ENCODE measurements at regions not wholly inside any gene's neighbourhood (a gene's known extent, or its start where the extent isn't known, plus 50 kb on each side); places are given as distances from the start of the nearest gene placed in this dataset.
A peak's percentile ranks its signal among the peaks of the same experiment; 100 is the strongest.

DNA sequence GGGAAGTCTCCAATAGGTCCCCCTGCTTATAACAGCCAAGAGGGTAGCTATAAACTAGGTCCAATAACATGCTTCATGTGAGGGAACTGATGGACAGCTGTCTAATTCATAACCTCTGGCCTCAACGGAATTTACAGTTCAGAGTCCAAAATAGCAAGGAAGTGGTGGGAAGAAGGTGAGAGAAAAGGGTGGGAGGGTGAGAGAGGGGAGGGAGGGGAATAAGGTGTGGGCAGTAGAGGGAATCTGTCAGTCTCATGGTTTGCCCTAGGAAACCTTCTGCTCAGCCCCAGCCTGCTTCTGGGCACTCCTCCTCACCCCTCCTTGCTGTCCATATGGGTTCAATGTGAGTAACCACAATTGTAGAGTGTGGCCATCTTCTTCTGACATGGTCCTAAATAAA is 133.4 kb upstream of the ADO start:
- H3K27me3 ChIP-seq (replicated peaks in 1 of 4; ENCODE audit: control extremely low read depth in 1 of 4, control insufficient read depth in 3 of 4, insufficient read depth in 4 of 4, low read length in 3 of 4), result no peaks in the 10 kb centered on the region
- TF ChIP-seq, protein P1, sequence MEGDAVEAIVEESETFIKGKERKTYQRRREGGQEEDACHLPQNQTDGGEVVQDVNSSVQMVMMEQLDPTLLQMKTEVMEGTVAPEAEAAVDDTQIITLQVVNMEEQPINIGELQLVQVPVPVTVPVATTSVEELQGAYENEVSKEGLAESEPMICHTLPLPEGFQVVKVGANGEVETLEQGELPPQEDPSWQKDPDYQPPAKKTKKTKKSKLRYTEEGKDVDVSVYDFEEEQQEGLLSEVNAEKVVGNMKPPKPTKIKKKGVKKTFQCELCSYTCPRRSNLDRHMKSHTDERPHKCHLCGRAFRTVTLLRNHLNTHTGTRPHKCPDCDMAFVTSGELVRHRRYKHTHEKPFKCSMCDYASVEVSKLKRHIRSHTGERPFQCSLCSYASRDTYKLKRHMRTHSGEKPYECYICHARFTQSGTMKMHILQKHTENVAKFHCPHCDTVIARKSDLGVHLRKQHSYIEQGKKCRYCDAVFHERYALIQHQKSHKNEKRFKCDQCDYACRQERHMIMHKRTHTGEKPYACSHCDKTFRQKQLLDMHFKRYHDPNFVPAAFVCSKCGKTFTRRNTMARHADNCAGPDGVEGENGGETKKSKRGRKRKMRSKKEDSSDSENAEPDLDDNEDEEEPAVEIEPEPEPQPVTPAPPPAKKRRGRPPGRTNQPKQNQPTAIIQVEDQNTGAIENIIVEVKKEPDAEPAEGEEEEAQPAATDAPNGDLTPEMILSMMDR (IDR thresholded peaks at IDR 0.05), result no peak
- no peak for TF ChIP-seq EZH2 (IDR thresholded peaks at IDR 0.05; ENCODE audit: borderline replicate concordance, insufficient read depth, low read depth, low read length, poor library complexity, severe bottlenecking)
- intact Hi-C loops (cut with micrococcal nuclease), result no loop called here
- CTCF ChIA-PET, result no interaction called here
- no peak overlapping the region for H3K27ac ChIP-seq (ENCODE audit: low read length in 2 of 2)
- peaks cover 6% of the 10 kb centered on the region for H3K4me1 Mint-ChIP-seq
- no peaks in the 10 kb centered on the region for H3K27me3 Mint-ChIP-seq
- POLR2A ChIA-PET, result no interaction called here
- no peak overlapping the region for H3K4me2 ChIP-seq (replicated peaks; ENCODE audit: low read depth, low read length, poor library complexity, severe bottlenecking)
- H3K4me3 ChIP-seq (ENCODE audit: control extremely low read depth in 1 of 5, extremely low read depth in 1 of 5, insufficient read depth in 1 of 5, low read depth in 2 of 5, low read length in 4 of 5), result no peak overlapping the region
- H3K79me2 ChIP-seq (ENCODE audit: control insufficient read depth, insufficient read depth, low read length), result no peaks in the 10 kb centered on the region
- peaks cover 0 to 4% of the 10 kb centered on the region in 2 donors for H3K4me1 ChIP-seq (ENCODE audit: control insufficient read depth in 2 of 2, insufficient read depth in 2 of 2, low read length in 2 of 2)
- H4K20me1 ChIP-seq (ENCODE audit: control insufficient read depth, insufficient read depth, low read length, poor library complexity, severe bottlenecking), result no peaks in the 10 kb centered on the region
- H3K4me3 Mint-ChIP-seq, result no peak overlapping the region
- H2AFZ ChIP-seq (ENCODE audit: insufficient read depth, low read depth, low read length, poor library complexity, severe bottlenecking), result no peak overlapping the region
- H3K27ac Mint-ChIP-seq, result no peak overlapping the region
- no peaks in the 10 kb centered on the region for H3K9me3 ChIP-seq (ENCODE audit: control extremely low read depth in 1 of 3, control insufficient read depth in 2 of 3, insufficient read depth in 1 of 3, low read length in 2 of 3)
- H3K9ac ChIP-seq (ENCODE audit: low read length), result no peak overlapping the region
- WGBS (ENCODE audit: insufficient coverage), result no CpG with 5 or more reads among the region's 1 CpG
- no peaks in the 10 kb centered on the region for H3K9me3 Mint-ChIP-seq (ENCODE audit: insufficient read depth)
- ATAC-seq (ENCODE audit: low read depth) (no peak), DNase-seq (no peak)
- no peaks in the 10 kb centered on the region for H3K36me3 ChIP-seq (replicated peaks in 1 of 2; ENCODE audit: control extremely low read depth in 1 of 2, control insufficient read depth in 1 of 2, extremely low read depth in 1 of 2, insufficient read depth in 2 of 2, low read length in 1 of 2)

DNA sequence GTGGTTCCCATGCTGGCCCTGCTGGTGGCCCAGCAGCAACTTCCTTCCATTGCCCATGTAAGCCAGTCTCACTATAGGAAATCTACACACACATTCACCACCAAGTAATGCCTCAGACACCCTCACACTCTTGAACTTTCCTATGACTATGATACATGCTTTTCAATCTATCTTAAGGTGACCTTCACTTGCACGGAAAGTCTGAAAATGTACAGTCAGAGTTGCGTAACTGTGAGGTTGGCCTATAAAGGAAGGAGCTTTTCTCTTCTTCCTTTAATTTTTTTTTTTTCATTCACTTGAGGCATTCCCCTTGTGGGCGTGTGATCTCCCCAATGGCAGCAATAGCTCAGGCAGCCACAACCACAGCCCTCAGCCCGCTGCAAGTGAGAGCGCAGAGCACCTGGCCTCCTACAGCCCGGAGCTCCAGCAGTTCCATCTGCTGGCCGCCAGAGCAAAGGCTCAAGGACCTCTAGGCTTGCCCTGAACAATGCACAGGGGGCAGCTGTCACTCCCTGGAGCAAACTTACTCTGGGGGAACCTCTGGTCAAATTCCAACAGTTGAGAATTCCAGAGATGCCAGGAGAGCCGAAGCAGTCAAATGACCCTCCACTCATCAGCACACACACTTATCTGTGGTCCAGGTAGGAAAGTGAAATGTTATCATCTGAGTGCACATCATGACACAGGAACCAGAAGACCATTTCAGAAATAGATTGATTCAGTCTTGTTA is 123.1 kb upstream of the ADO start:
- intact Hi-C loops (cut with micrococcal nuclease), result loop anchor here (1.0 to 5.0 kb wide), 6 partner anchors 49 to 403 kb away; partner anchors contain the start of gene EGR2

More for the DNA sequence above, 123.1 kb upstream of the ADO start:
- Histone ChIP-seq H3K4me1 (ENCODE audit: control insufficient read depth in 2 of 2, insufficient read depth in 2 of 2, low read length in 2 of 2) (peaks cover 14 to 17% of the 10 kb centered on the region in 2 donors), H3K4me3 (ENCODE audit: control extremely low read depth in 1 of 5, extremely low read depth in 1 of 5, insufficient read depth in 1 of 5, low read depth in 2 of 5, low read length in 4 of 5) (no peak overlapping the region), H3K79me2 (ENCODE audit: control insufficient read depth, insufficient read depth, low read length) (no peaks in the 10 kb centered on the region), H2AFZ (ENCODE audit: insufficient read depth, low read depth, low read length, poor library complexity, severe bottlenecking) (no peak overlapping the region), H3K27ac (ENCODE audit: low read length in 2 of 2) (no peak overlapping the region), H3K9ac (ENCODE audit: low read length) (no peak overlapping the region), H4K20me1 (ENCODE audit: control insufficient read depth, insufficient read depth, low read length, poor library complexity, severe bottlenecking) (no peaks in the 10 kb centered on the region), H3K36me3 (replicated peaks in 1 of 2; ENCODE audit: control extremely low read depth in 1 of 2, control insufficient read depth in 1 of 2, extremely low read depth in 1 of 2, insufficient read depth in 2 of 2, low read length in 1 of 2) (no peaks in the 10 kb centered on the region), H3K4me2 (replicated peaks; ENCODE audit: low read depth, low read length, poor library complexity, severe bottlenecking) (peak overlapping the region; percentile 32), H3K27me3 (replicated peaks in 1 of 4; ENCODE audit: control extremely low read depth in 1 of 4, control insufficient read depth in 3 of 4, insufficient read depth in 4 of 4, low read length in 3 of 4) (no peaks in the 10 kb centered on the region), H3K9me3 (ENCODE audit: control extremely low read depth in 1 of 3, control insufficient read depth in 2 of 3, insufficient read depth in 1 of 3, low read length in 2 of 3) (peaks cover 0 to 4% (median 0%) of the 10 kb centered on the region in 3 donors)
- 3% methylated on average over 5 of the region's 8 CpGs for WGBS (ENCODE audit: insufficient coverage)
- peaks cover 16% of the 10 kb centered on the region for H3K4me1 Mint-ChIP-seq
- peak; percentile 82 for DNase-seq
- POLR2A ChIA-PET, result interaction anchor here (1.0 to 1.7 kb wide), 2 partner anchors 12 to 136 kb away, joined by 3 to 11 read pairs; no protein-coding TSS in a partner anchor
- CTCF ChIA-PET, result interaction anchor here (0.5 to 4.3 kb wide), 17 partner anchors 12 to 930 kb away, joined by 3 to 31 read pairs (median 4); no protein-coding TSS in a partner anchor
- peaks cover 4% of the 10 kb centered on the region for H3K27me3 Mint-ChIP-seq
- TF ChIP-seq, protein P1 (IDR thresholded peaks at IDR 0.05), result peak; percentile 53
- no peak for TF ChIP-seq EZH2 (IDR thresholded peaks at IDR 0.05; ENCODE audit: borderline replicate concordance, insufficient read depth, low read depth, low read length, poor library complexity, severe bottlenecking)
- ATAC-seq (ENCODE audit: low read depth), result peak; percentile 97
- H3K27ac Mint-ChIP-seq, result peak overlapping the region; percentile 51
- H3K9me3 Mint-ChIP-seq (ENCODE audit: insufficient read depth), result no peaks in the 10 kb centered on the region
- peak overlapping the region; percentile 21 for H3K4me3 Mint-ChIP-seq
